HG03469 (cell line): ENCODE measurements at regions not wholly inside any gene's neighbourhood (a gene's known extent, or its start where the extent isn't known, plus 50 kb on each side); places are given as distances from the start of the nearest gene placed in this dataset.
A peak's percentile ranks its signal among the peaks of the same experiment; 100 is the strongest.
"Not testable (repeated sequence)": the region's sequence is repeated elsewhere in the genome, so short reads cannot be mapped to it uniquely, and the experiment has no call there.

ENCODE experiments used
- ATAC-seq: cut with Tn5 transposase; IDR thresholded peaks from one replicate; pipeline ENCODE4 v1.9.1; 2021; ENCODE audit warnings: mild to moderate bottlenecking, moderate library complexity, moderate number of reproducible peaks; ENCODE audit not compliant: unreplicated experiment

DNA sequence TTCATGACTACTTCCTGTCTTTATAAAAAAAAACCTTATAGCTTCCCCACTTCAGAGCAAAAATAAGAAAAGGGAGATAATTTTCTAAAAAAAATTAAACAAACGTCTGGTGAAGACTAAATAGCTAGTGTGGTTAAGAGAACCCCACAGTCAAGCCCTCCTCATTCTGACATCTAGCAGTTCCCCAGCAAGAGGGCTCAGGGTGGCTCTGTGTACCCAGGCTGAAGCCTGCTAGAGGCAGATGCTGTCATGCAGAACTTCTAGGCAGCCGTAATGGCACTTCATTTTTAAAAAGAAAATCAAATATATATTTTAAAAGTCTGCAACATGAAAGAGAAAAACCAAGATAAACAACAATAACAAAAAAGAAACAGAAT is 223.1 kb upstream of the KLF14 start:
- no peak for ATAC-seq

DNA sequence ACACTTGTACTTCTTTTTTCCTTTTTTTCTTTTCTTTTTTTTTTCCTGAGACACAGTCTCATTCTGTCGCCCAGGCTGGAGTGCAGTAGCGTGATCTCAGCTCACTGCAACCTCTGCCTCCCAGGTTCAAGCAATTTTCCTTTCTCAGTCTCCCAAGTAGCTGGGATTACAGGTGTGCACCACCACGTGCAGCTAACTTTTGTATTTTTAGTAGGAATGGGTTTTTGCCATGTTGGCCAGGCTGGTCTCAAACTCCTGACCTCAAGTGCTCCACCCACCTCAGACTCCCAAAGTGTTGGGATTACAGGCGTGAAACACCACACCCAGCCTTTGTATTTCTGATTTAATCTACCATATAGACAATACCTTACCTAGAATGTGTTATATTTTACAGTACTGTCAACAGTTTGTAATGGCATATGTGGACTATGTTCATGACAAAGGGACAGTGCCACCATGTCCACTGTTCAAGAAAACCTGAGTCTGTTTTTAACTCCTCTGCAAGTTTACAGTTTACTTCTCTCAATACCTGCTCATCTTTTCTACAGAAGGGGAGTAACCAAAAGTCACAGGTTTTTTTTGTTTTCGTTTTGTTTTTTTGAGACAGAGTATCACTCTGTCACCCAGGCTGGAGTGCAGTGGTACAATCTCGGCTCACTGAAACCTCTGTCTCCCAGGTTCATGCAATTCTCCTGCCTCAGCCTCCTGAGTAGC is 223.9 kb upstream of the KLF14 start:
- not testable (repeated sequence) for ATAC-seq

DNA sequence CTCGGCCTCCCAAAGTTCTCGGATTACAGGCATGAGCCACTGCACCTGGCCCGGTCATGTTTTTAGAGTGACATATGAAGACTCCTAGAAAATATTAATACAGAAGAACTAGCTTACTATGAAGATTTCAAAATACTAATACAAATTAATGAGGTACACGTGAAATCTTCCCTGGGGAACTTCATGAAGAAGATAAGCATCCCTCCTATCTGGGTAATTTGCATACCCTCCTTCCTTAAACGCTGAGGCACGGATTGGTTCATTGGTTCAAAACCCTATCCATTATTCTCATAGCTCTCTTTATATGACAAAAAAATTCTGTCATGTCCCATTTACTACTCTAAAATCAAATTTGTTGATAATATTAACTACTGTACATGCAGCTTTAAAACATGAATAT is 224.8 kb upstream of the KLF14 start:
- ATAC-seq: no peak

DNA sequence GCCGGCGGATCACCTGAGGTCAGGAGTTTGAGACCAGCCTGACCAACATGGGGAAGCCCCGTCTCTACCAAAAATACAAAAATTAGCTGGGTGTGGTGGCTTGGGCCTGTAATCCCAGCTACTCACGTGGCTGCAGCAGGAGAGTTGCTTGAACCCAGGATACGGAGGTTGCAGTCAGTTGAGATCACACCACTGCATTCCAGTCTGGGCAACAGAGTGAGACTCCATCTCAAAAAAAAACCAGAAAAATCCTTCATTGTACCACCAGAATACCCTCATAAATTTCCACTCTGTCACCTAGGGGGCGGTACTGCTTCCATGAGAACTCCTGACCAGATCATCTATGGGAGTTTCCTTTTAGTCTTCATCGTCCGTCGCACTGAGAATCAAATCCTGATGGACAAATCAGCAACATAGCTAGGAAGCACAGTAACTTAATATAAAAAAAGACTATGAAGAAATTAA is 225.8 kb upstream of the KLF14 start:
- ATAC-seq: no peak

DNA sequence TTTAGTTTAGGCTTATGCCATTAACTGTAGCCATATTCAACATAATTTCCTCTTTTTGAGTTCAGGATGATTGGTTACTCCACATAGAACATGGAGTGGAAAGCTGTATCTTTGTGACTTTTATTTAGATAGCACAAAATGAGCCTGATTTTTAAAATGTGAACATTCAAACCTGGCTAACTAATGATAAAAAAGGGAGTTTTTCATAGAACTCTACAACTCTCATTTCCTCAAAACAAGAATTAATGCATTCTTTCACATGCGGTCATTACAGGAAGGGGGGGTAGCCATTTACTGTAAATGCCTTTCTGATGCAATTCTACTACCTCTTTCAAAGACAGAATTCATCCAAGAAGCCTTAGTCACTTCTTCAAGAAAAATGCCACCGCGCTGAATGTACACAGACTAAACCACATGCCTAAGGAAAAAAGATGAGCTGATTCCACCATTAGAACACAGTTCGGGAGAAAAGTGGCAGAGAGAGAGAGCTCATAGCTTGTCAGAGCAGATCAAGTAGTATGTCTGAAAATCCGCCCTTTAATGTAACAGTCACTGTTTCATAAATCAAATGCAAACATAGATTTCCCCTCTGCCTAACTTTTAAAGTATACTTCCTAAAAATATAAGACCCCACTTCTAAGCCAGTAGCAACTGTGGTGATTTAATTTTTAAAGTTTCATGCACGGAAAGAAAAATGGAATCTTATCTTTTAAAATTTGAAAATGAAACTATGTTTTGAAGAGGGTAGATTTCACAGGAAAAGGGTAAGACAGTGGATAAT is 226.4 kb upstream of the KLF14 start:
- no peak for ATAC-seq

DNA sequence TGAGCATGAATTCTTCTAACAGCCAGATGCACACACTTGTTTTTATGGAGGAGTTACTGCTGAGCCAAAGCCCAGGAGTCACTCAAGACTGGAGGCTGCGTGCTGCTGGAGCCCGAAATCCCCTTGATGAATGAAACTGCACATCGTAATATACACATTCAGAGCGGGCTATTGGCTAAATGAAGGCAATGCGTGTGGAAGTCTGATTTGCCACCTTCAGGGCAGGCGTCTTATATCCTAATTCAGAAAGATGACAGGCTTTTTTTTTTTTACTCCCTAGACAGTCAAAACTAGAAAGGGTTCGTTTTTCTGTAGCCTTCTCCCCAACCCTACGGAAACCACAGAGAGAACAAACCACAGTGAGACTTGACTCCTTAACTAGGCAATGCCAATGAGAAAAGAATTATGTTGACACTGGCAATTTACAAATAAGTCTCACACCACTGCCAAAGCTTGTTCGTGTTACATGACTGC is 227.2 kb upstream of the KLF14 start:
- peak; percentile 64 for ATAC-seq

DNA sequence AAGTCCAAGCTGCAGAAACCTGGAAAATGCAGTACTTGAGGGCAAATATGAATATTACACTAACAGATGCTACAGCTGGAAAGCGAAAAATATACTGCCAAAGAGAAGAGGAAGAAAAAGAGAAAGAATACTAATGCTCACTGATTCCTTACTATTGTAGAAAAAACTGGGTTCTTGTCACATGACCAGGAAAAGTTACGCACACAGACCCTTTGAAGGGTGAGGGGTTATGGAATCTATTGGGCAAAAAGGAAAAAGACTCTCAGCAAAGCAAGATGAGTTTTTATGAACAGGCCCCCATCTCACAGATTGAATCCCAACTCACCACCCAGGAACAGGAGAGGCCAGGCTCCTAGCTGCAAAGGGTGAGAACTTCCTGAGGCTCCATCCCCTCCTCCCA is 228.1 kb upstream of the KLF14 start:
- ATAC-seq: no peak

DNA sequence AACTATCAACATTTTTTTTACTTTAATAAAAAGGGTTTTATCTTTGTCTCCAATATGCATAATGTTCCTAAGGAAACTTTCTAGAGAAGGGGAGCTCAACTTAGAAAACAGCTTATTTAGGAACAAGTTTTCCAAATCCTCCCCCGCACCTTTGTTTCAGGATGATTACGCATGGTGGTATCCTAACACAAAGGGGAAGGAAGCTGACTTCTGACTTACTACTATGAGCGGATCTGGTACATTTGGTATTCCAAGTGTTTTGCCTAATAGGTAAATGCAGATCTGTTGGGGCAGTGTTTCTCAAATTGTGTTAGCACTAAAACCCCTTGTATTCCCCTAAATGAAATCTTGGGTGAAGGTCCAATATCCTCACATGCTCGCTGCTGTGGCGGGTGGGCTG is 229.3 kb upstream of the KLF14 start:
- no peak for ATAC-seq

DNA sequence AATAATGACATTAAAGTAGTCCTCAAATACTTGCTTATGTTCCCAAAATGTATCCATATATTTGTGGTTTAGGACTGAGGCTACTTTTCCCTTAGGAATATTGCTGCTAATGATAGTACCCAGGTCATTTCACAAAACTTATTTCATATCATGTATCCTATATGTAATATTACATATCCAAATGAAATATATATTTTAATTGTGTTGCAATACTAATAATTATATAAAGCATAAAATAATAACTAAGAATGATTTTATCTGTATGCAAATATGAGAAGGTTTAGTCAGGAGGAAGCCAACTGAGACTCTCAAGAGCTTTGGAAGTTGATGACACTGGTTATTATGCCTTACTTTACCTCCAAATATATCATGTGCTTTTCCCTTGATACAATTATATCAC is 231.5 kb upstream of the KLF14 start:
- no peak for ATAC-seq

DNA sequence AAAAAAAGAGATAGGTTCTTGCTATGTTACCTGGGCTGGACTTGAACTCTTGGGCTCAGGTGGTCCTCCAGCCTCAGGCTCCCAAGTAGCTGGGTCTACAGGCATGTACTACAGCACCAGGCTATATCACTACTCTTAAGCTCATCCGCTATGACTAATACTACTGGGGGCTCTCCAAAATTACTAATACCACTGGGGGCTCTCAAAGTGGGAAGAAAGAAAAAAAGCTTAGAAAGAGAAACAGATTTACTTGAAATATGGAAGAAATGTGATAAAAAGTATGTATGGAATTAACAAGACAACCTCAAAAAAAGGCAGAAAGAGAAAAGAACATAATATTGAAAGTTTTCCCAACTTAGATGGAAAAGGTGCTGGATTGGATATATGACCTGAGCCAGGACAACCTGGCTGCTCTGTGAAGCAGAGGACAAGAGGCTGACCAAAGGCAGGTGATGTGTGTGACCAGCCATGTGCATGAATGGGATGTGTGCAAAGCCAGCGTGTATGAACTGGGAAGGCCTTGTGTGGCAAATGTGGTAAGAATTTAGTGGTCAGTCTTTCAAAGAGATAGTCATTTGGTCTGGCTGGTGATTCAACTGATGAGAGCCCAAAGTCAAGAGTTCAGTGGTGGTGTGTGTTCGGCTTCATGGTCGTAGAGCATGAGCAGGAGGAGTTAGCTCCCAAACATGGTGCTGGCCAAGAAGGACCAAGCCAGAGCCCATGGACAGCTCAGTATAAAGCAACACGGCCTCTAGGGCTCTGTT is 232.4 kb upstream of the KLF14 start:
- ATAC-seq: no peak

DNA sequence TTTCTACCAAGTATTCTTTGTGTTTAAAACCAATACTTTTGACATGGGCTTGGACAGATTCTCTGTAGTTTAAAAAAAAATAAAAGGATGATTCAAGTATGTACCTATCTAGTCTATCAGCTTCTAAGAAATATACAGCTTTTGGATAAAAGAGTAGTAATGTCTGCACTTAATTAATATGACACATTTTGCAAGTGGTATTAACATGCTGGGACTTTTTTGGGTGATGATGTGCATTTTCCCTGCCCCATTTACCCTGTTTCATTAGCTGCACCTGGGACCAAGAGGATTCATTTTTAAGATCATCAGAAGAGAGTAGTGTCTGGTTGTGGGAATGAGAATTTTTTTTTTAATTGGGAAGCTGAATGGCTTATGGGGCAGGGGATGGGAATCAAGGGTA is 236.2 kb upstream of the KLF14 start:
- ATAC-seq: no peak

DNA sequence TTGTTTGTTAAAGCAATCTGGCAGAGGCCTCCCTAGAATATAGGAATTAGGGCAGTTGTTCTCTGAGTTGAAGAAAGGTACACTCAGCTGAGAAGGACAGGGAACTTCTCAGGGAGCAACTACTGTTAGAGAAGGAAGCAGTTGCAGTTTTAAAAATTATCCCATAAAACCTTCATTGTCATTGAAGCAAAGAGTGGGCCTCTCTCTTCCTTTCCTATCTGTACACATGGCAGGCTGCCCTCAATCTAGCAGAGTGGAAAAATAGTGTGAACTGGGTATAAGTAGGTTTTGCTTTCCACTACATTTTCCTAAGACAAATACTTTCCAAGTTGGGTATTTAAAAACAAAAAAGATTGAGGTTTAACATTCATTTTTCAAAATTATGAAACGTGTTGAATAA is 236.7 kb upstream of the KLF14 start:
- ATAC-seq: no peak

DNA sequence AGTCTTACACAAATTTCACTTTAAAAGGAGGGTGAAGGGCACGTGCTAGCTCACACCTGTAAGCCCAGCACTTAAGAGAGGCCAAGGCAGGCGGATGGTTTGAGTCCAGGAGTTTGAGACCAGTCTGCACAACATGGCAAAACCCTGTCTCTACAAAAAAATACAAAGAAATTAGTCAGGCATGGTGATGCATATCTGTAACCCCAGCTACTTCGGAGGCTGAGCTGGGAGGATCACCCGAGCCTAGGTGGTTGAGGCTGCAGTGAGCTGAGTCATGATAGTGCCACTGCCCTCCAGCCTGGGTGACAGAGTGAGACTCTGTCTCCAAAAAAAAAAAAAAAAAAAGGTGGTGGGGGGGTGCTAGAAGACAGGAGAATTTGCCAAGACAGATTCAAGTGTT is 237.3 kb upstream of the KLF14 start:
- ATAC-seq: no peak

DNA sequence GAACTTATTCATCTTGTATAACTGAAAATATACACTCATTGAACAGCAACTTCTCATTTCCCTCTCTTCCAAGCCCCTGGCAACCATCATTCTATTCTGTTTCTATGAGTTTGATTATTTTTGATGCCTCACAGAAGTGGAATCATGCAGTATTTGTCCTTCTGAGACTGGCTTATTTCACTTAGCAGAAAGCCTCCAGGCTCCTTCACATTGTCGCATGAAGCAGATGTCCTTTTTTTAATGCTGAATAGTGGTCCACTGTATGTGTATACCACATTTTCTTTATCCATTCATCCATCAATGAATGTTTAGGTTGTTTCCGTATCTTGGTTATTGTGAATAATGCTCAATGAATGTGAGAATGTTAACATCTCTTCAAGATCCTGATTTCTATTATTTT is 238.2 kb upstream of the KLF14 start:
- ATAC-seq: no peak

DNA sequence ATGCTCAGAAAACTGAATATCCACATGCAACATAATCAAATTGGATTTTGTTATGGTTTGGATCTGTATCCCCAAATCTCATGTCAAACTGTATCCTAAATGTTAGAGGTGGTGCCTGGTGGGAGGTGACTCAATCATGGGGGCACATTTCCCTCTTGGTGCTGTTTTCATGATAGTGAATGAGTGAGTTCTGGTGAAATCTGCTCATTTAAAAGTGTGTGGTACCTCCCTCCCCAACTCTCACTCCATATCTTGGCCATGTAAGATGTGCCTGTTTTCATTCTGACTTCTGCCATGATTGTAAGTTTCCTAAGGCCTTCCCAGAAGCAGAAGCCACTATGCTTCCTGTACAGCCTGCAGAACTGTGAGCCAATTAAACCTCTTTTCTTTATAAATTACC is 239.6 kb upstream of the KLF14 start:
- ATAC-seq: no peak

DNA sequence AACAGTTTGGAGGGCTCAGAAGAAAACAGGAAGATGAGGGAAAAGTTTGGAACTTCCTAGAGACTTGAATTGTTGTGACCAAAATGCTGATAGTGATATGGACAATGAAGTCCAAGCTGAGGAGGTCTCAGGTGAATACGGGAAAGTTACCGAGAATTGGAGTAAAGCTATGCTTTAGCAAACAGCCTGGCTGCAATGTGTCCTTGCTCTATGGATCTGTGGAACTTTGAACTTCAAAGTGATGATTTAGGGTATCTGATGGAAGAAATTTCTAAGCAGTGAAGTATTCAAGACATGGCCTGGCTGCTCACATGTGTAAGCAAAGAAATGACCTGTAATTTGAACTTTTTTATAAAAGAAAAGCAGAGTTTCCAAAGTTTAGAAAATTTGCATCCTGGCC is 240.2 kb upstream of the KLF14 start:
- ATAC-seq: no peak

DNA sequence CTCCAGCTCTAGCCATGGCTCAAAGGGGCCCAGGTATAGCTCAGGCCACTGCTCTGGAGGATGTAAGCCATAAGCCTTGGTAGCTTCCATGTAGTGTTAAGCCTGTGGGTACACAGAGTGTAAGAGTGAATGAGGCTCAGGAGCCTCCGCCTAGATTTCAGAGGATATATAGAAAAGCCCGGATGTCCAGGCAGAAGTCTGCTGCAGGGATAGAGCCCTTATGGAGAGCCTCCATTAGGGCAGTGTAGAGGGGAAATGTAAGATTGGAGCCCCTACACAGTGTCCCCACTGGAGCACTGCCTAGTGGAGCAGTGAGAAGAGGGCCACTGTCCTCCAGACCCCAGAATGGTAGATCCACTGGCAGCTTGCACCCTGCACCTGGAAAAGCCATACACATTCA is 240.8 kb upstream of the KLF14 start:
- no peak for ATAC-seq

DNA sequence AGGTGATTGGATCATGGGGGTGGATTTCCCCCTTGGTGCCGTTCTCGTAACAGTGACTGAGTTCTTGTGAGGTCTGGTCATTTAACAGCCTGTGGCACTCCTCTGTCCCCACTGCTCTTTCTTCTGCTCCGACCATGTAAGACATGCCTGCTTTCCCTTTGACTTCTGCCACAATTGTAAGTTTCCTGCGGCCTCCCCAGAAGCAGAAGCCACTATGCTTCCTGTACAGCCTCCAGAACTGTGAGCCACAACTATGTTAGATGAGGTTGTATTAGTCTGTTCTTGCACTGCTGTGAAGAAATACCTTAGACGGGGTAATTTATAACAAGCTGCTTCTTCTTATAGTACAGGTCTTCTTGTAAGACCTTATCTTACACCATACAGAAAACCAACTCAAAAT is 241.7 kb upstream of the KLF14 start:
- ATAC-seq: no peak

DNA sequence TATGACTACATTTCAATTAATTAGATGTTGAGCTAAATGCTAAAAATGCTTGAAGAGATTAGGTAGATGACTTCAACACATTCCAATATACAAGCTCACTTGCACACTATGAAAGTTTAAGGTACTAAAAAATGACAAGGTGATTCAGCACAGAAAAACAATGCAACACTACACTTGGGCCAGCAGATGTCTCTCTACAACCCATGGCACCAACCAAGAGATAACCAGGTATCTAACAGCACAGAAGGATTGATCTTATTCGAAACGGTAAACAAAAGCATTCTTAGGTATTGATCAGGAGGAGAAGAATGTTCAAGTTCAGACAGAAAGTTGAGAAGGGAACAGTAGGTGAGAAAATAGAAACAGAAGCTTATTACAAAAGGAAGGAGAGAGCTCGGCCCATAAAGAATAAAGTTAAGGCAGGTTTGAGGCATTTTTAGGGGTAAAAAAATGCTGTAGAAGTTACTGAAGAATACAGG is 248.2 kb upstream of the KLF14 start:
- ATAC-seq: peak; percentile 48

DNA sequence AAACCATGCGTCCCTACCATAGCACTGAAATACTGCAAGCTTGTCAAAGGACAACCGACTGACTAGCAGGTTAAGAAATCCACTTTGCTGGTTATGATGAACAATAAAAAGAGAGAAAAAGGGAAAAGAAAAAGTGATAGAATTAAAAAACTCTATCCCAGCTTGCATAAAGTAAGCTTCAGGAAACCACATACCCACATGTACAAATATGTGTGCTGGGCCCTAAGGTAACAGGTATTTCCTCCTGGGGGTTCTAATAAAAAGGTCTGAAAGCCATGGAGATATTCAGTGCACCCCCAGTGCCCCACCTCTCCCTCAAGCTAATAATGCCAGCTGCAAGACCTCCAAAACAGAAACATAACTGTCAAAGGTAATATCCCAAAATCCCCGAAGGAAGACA is 248.6 kb upstream of the KLF14 start:
- no peak for ATAC-seq

DNA sequence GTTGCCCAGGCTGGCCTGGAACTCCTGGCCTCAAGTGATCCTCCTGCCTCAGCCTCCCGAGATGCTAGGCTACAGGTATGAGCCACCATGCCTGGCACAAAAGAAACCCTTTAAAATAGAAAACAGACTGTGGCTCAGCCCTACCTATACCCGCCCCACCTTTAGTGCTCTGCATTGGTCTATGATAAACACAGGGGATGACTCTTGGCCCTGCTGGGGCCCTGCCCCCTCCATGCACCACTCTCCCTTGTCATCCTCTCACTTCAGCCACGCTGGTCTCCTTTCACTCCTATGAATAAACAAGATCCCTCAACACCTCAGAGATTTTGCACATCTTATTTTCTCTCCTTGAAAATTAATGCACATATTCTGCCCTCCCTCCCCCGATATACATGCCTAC is 251.4 kb upstream of the KLF14 start:
- ATAC-seq: no peak
